GM12892 (cell line): ENCODE measurements at regions not wholly inside any gene's neighbourhood (a gene's known extent, or its start where the extent isn't known, plus 50 kb on each side); places are given as distances from the start of the nearest gene placed in this dataset.

Experiments used
- POLR2A ChIP-seq: IDR thresholded peaks from 2 replicates; pipeline ENCODE4 v1.6.1; 2011; ENCODE audit warnings: low read depth, low read length, control low read depth
- TAF1 ChIP-seq: IDR thresholded peaks from 2 replicates; pipeline ENCODE4 v1.6.1; 2011; ENCODE audit warnings: low read depth, mild to moderate bottlenecking, control low read depth, low read length, borderline replicate concordance

GRCh38 chr18:59085797-59086196 is 53.9 kb upstream of the SEC11C start:
- no peak for TF ChIP-seq POLR2A
- no peak for TF ChIP-seq TAF1
